ENCODE measurements at regions not wholly inside any gene's neighbourhood (a gene's known extent, or its start where the extent isn't known, plus 50 kb on each side); places are given as distances from the start of the nearest gene placed in this dataset.

DNA sequence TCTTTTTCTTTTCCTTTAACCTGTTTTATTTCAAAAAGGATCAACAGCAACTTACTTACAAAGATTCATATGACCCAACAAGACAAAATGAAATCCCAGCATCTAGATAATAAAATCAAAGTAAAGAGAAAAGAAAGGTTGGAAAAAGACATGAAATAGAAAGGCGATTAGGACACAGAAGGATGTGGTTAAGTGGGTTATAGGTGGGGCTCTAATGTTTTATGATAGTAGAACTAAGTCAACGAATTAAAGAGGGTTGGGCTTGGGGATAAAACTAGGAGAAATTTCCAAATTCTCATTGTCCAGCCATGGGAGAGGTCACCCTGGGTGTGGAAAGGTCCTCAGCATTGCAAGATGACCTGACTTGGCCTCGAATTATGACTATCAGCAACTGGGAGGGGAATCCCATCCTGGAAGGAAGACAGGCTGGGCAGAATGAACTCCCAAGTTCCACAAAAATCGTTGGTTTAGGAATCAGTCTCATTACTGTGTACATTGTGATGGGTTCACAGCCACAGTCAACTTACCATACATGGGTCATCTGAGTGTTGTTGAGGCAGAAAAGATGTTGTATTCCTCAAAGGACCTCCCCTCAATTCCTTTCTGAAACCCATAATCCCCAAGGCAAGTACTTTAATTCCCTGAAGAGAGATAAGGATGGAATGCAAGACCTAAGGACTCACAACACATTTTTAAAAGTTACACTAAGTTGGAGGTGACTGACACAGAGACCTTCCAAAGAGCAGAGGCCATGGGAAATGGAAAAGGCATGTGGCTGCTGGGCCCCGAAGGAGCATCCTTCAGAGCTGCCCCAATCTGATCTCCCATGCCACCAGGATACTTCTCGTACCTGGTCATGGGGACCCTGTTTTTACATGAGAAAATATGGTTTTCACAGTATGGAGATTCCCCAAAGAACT, 167.6 kb downstream of the UXS1 start:
- DNase-seq (ENCODE audit: low read depth, low spot score) = no peak
- Histone ChIP-seq H3K27me3 (ENCODE audit: control insufficient read depth, insufficient read depth, low read length) (no peaks in the 10 kb centered on the region), H3K4me3 (ENCODE audit: low read length) (no peak overlapping the region), H3K4me1 (ENCODE audit: control insufficient read depth, insufficient read depth, low read length) (no peaks in the 10 kb centered on the region; the same call in 1 of the 2 replicates), H3K9me3 (ENCODE audit: control insufficient read depth, insufficient read depth, low read length) (no peaks in the 10 kb centered on the region), H3K27ac (ENCODE audit: low read length) (no peak overlapping the region), H3K36me3 (ENCODE audit: control insufficient read depth, insufficient read depth, low read length) (no peaks in the 10 kb centered on the region)
- WGBS (ENCODE audit: insufficient coverage, insufficient read length) = 100% methylated on average over 1 of the region's 6 CpGs

DNA sequence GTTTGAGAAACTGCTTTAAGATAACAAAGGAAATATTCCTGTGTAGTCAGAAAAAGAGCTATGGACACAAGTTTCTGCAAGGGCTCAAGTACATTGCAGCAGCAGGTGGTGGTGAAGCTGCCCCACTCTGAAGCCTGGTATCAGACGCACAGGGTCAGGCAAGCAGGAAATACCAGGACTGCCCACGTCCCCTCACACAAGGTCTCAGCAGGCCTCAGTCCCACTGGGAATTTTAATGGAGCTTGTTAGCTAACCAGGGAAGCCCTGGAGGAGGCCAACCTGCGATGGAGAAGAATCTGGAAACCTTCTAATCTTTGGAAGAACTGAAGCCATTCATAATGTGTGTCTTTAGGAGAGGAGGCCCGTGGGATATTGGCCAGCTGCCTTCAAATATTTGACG, 168.3 kb downstream of the UXS1 start:
- WGBS (ENCODE audit: insufficient coverage, insufficient read length) = no CpG with 5 or more reads among the region's 5 CpGs
- H3K27ac ChIP-seq (ENCODE audit: low read length) = no peak overlapping the region

DNA sequence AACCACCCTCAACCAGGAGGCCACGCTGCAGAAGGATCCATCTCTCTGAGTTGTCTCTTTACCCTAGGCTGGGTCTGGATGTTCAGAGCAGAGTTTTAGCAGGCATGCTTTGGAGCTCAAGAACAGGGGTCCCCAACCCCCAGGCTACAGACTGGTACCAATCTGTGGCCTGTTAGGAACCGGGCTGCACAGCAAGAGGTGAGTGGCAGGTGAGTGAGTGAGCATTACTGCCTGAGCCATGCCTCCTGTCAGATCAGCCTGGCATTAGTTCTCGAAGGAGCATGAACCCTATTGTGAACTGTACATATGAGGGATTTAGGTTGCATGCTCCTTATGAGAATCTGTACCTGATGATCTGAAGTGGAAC, 172.5 kb downstream of the UXS1 start:
- H3K9me3 ChIP-seq (ENCODE audit: control insufficient read depth, insufficient read depth, low read length) = no peaks in the 10 kb centered on the region
- no peaks in the 10 kb centered on the region for H3K36me3 ChIP-seq (ENCODE audit: control insufficient read depth, insufficient read depth, low read length)
- H3K4me3 ChIP-seq (ENCODE audit: low read length) = no peak overlapping the region
- no CpG with 5 or more reads among the region's 3 CpGs for WGBS (ENCODE audit: insufficient coverage, insufficient read length)
- H3K27me3 ChIP-seq (ENCODE audit: control insufficient read depth, insufficient read depth, low read length) = no peaks in the 10 kb centered on the region
- H3K27ac ChIP-seq (ENCODE audit: low read length) = no peak overlapping the region
- H3K4me1 ChIP-seq (ENCODE audit: control insufficient read depth, insufficient read depth, low read length) = no peaks in the 10 kb centered on the region; the same call in 1 of the 2 replicates
- no peak for DNase-seq (ENCODE audit: low read depth, low spot score)

More for the DNA sequence above, 168.3 kb downstream of the UXS1 start:
- no peaks in the 10 kb centered on the region for H3K36me3 ChIP-seq (ENCODE audit: control insufficient read depth, insufficient read depth, low read length)
- DNase-seq (ENCODE audit: low read depth, low spot score) = no peak
- H3K27me3 ChIP-seq (ENCODE audit: control insufficient read depth, insufficient read depth, low read length) = no peaks in the 10 kb centered on the region
- H3K9me3 ChIP-seq (ENCODE audit: control insufficient read depth, insufficient read depth, low read length) = no peaks in the 10 kb centered on the region
- H3K4me1 ChIP-seq (ENCODE audit: control insufficient read depth, insufficient read depth, low read length) = no peaks in the 10 kb centered on the region; the same call in 1 of the 2 replicates
- no peak overlapping the region for H3K4me3 ChIP-seq (ENCODE audit: low read length)

DNA sequence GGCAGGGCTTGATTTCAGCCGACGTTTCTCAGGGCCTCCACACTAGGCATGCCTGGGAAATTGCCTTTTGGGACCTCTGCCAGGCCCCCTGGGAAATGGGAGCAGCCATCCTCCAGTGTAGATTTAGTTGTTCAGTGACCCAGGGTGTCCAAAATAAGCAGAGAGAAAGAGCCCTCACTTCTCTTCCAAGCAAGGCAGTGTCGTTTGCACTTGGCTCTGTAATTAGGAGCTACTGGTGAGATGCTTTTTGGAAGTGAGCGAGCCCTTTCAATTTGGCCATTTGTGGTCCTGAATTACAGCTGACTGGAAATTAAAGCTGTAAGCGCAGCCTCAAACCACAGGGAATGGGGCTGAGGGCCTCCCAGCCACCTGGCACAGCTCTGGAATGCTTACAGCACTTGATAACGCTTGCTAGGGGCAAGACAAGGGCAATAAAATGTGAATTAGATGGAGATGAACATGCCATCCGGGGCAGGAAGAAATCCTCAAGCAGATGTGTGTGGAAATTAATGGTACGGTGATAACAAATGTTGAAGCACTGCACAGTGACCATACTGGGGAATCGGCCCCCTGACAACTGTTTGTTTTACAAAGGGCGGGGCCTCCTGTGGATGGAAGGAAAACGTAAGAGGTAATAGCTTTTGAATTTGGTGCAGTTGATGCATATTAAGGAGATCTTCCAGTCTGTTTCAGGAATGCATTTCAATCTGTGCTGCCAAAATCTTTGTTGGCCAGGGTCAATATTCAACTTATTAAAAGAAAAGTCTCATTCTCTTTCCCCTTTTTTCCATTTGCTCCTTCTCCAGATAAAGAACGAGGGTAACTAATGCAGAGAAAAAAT, 173.1 kb downstream of the UXS1 start:
- DNase-seq (ENCODE audit: low read depth, low spot score) = no peak
- Histone ChIP-seq H3K9me3 (ENCODE audit: control insufficient read depth, insufficient read depth, low read length) (no peaks in the 10 kb centered on the region), H3K36me3 (ENCODE audit: control insufficient read depth, insufficient read depth, low read length) (no peaks in the 10 kb centered on the region), H3K27me3 (ENCODE audit: control insufficient read depth, insufficient read depth, low read length) (no peaks in the 10 kb centered on the region), H3K4me1 (ENCODE audit: control insufficient read depth, insufficient read depth, low read length) (no peaks in the 10 kb centered on the region; the same call in 1 of the 2 replicates), H3K4me3 (ENCODE audit: low read length) (no peak overlapping the region), H3K27ac (ENCODE audit: low read length) (no peak overlapping the region)
- no CpG with 5 or more reads among the region's 12 CpGs for WGBS (ENCODE audit: insufficient coverage, insufficient read length)

DNA sequence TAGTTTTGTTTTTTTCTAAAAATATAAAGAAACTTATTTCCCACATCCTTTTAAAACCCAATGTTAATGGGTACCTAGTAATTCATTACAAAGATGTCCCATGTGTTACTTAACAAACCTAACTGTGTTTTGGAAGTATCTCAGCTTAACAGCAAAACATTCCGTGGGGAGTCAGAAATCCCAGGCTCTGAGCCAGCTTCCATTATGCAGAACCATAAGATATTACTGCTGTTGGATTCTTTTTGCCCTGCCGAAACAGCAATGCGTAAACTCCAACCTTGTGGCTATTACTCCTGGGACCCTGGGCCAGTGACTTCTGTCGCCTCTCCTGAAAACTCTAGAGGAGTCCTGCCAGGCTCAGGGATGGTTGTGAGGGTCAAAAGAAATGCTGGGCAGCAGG, 174.1 kb downstream of the UXS1 start:
- Histone ChIP-seq H3K27ac (ENCODE audit: low read length) (no peak overlapping the region), H3K4me1 (ENCODE audit: control insufficient read depth, insufficient read depth, low read length) (no peaks in the 10 kb centered on the region; the same call in 1 of the 2 replicates), H3K4me3 (ENCODE audit: low read length) (no peak overlapping the region), H3K27me3 (ENCODE audit: control insufficient read depth, insufficient read depth, low read length) (no peaks in the 10 kb centered on the region), H3K36me3 (ENCODE audit: control insufficient read depth, insufficient read depth, low read length) (no peaks in the 10 kb centered on the region), H3K9me3 (ENCODE audit: control insufficient read depth, insufficient read depth, low read length) (no peaks in the 10 kb centered on the region)
- DNase-seq (ENCODE audit: low read depth, low spot score) = no peak
- WGBS (ENCODE audit: insufficient coverage, insufficient read length) = no CpG with 5 or more reads among the region's 4 CpGs

DNA sequence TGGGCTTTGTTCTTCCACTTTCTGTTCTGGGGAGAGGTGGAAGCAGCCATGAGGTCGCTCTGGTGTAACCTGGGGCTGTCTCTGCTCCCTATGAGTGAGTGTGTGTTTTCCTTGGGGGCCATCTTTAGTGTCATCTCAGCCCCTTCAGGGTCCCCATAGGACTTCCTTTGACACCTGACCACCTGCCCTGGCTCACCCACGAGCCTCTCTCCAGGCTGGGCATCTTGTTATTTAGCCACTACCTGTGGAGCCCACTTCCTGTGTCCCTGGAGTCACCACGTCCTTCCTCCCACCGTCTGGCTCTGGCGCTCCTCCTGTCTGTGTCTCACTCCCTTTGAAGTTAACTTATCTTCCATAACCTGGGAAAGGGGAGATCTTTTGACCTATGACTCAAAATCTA, 176.0 kb downstream of the UXS1 start:
- H3K4me3 ChIP-seq (ENCODE audit: low read length) = no peak overlapping the region
- no peak overlapping the region for H3K27ac ChIP-seq (ENCODE audit: low read length)
- DNase-seq (ENCODE audit: low read depth, low spot score) = no peak
- H3K9me3 ChIP-seq (ENCODE audit: control insufficient read depth, insufficient read depth, low read length) = no peaks in the 10 kb centered on the region
- no peaks in the 10 kb centered on the region for H3K27me3 ChIP-seq (ENCODE audit: control insufficient read depth, insufficient read depth, low read length)
- WGBS (ENCODE audit: insufficient coverage, insufficient read length) = no CpG with 5 or more reads among the region's 5 CpGs
- H3K36me3 ChIP-seq (ENCODE audit: control insufficient read depth, insufficient read depth, low read length) = no peaks in the 10 kb centered on the region
- no peaks in the 10 kb centered on the region for H3K4me1 ChIP-seq (ENCODE audit: control insufficient read depth, insufficient read depth, low read length)

DNA sequence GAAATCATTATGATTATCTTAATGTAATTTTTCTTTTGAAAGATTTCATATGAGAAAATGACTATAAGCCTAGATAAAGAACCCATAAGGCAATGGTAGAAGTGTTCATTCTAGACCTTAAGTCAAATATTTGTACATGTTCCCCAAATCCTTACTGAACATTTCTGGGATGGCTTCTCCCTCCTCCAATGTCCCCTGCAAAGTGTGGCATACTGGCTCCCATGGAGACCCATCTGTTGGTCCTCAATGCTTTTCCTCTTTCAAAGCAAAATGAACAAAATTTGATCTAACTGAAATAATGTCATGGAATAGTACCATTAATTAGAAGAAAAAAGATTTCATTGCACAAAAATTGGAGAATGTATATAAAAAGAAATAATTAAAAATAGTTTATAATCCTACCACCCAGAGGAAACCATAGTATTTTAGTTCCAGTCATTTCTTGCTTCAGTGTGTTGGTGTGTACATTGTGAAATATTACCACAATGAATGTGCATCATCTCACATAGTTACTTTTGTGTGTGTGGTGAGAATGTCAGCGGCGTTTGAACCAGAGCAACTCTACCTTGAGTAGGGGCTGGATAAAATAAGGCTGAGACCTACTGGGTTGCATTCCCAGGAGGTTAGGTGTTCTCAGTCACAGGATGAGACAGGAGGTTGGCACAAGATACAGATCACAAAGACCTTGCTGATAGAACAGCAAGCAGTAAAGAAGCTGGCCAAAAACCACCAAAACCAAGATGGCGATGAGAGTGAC, 181.3 kb downstream of the UXS1 start:
- H3K36me3 ChIP-seq (ENCODE audit: control insufficient read depth, insufficient read depth, low read length) = no peaks in the 10 kb centered on the region
- no CpG with 5 or more reads among the region's 3 CpGs for WGBS (ENCODE audit: insufficient coverage, insufficient read length)
- H3K9me3 ChIP-seq (ENCODE audit: control insufficient read depth, insufficient read depth, low read length) = no peaks in the 10 kb centered on the region
- no peak for DNase-seq (ENCODE audit: low read depth, low spot score)
- no peaks in the 10 kb centered on the region for H3K27me3 ChIP-seq (ENCODE audit: control insufficient read depth, insufficient read depth, low read length)
- peaks cover 1% of the 10 kb centered on the region; the same call in 1 of the 2 replicates for H3K4me1 ChIP-seq (ENCODE audit: control insufficient read depth, insufficient read depth, low read length)
- H3K27ac ChIP-seq (ENCODE audit: low read length) = no peak overlapping the region
- H3K4me3 ChIP-seq (ENCODE audit: low read length) = no peak overlapping the region

DNA sequence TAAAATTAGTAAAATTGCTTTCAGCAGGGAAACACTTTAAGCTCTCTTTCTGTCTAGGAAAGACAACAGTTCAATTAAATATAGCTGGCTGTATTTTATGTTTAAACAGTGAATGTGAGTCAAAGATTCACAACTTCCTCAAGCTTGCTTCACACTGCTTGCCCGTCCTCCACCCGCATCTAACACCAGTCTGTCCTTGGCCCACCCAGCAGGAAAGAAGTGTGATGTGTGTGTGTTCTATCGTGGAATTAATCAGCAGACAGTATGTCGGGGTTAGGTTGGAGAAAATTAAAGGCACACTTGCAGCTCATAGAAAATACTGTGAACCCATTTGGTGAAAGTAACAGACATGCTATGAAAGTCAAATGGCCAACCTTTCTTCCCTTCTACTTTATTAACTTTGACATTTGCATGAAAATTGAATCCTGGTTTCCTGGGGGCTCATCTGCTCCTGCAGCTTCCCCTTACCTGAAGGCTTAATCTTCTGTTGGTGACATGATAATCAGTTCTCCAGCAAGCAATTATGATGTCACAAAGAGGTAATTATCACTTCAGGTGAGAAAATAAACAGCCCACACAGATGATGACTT, 182.0 kb downstream of the UXS1 start:
- Histone ChIP-seq H3K9me3 (ENCODE audit: control insufficient read depth, insufficient read depth, low read length) (no peaks in the 10 kb centered on the region), H3K36me3 (ENCODE audit: control insufficient read depth, insufficient read depth, low read length) (no peaks in the 10 kb centered on the region), H3K27me3 (ENCODE audit: control insufficient read depth, insufficient read depth, low read length) (no peaks in the 10 kb centered on the region), H3K4me3 (ENCODE audit: low read length) (no peak overlapping the region), H3K4me1 (ENCODE audit: control insufficient read depth, insufficient read depth, low read length) (peaks cover 1% of the 10 kb centered on the region; the same call in 1 of the 2 replicates), H3K27ac (ENCODE audit: low read length) (no peak overlapping the region)
- DNase-seq (ENCODE audit: low read depth, low spot score) = no peak
- no CpG with 5 or more reads among the region's 4 CpGs for WGBS (ENCODE audit: insufficient coverage, insufficient read length)

DNA sequence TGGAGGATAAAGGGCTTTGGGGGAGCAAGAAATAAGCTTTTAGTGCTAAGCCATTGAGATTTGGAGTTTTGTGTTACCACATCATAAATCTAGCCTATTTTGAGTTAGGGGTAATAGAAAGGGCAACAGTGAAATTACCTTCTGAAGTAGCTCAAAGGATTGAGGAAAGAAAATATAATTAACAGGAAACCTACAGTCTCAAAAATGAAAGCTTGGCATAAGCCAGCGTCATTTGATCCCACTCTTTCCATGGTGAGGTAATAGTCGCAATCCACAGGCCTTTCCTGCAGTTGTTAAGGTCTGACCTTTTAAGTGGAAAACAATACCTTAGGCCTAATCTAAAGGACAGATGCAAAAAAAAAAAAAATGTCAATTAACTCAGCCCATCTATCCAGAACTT, 182.7 kb downstream of the UXS1 start:
- Histone ChIP-seq H3K4me3 (ENCODE audit: low read length) (no peak overlapping the region), H3K27ac (ENCODE audit: low read length) (no peak overlapping the region), H3K36me3 (ENCODE audit: control insufficient read depth, insufficient read depth, low read length) (no peaks in the 10 kb centered on the region), H3K27me3 (ENCODE audit: control insufficient read depth, insufficient read depth, low read length) (no peaks in the 10 kb centered on the region), H3K4me1 (ENCODE audit: control insufficient read depth, insufficient read depth, low read length) (peaks cover 1% of the 10 kb centered on the region; the same call in 1 of the 2 replicates), H3K9me3 (ENCODE audit: control insufficient read depth, insufficient read depth, low read length) (no peaks in the 10 kb centered on the region)
- no peak for DNase-seq (ENCODE audit: low read depth, low spot score)
- WGBS (ENCODE audit: insufficient coverage, insufficient read length) = no CpG with 5 or more reads among the region's 2 CpGs
